H7 (cell line): ENCODE measurements at regions not wholly inside any gene's neighbourhood (a gene's known extent, or its start where the extent isn't known, plus 50 kb on each side); places are given as distances from the start of the nearest gene placed in this dataset.

Experiments
- DNase-seq: peaks from one replicate; pipeline ENCODE4 v3.0.0; 2012
- H3K27me3 ChIP-seq: 2 replicates; pipeline ENCODE4 v1.6.0; 2011; ENCODE audit warnings: mild to moderate bottlenecking, low read length; ENCODE audit not compliant: control insufficient read depth, insufficient read depth
- H3K36me3 ChIP-seq: replicated peaks from 2 replicates; pipeline ENCODE4 v1.5.1; 2011; ENCODE audit warnings: low read length; ENCODE audit not compliant: control insufficient read depth, insufficient read depth
- H3K4me3 ChIP-seq: 2 replicates; pipeline ENCODE4 v1.5.1; 2011; ENCODE audit warnings: low read depth, mild to moderate bottlenecking, control low read depth, low read length, moderate library complexity; ENCODE audit not compliant: insufficient read depth

DNA sequence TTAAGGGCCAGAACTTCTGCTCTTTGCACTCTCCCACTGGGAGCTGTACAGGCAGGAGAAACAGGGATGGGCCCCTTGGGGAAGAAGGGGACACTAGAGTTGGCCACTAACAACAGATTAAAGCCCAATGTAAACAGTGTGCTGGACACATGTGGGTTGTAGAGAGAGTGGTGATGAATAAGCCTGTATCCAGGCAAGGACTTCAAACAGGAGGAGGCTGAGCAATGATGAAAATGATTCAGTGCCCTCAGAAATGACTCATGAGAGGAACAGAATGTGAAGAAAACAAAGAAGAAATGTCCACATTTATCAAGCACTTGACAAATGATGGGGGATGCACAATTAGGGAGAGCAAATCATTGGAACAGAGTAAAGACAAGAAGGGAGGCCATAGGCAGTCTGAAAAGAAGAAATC is 242.3 kb downstream of the TBX18 start:
- Histone ChIP-seq H3K27me3 (no peaks in the 10 kb centered on the region), H3K4me3 (no peak overlapping the region), H3K36me3 (no peaks in the 10 kb centered on the region)
- DNase-seq = no peak

DNA sequence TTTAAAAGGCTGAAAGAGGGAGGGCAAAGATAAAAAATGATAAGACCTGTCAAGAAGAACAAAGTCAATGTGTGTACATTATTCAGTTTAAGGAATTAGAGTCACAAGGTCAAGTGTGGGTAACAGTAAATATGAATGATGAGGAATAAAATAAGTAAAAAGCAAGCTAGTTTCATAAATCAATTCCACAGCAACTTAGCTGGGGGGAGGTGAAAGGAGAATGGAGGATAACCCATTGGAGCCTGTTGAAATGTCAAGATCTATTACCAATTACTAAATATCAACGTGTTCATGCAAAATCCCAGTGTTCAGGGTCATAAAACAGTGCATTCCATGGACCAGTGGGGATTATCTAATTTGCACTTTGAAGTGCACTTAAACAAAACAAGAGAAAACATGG is 242.9 kb downstream of the TBX18 start:
- H3K4me3 ChIP-seq = no peak overlapping the region
- DNase-seq = no peak
- no peaks in the 10 kb centered on the region for H3K27me3 ChIP-seq
- no peaks in the 10 kb centered on the region for H3K36me3 ChIP-seq

DNA sequence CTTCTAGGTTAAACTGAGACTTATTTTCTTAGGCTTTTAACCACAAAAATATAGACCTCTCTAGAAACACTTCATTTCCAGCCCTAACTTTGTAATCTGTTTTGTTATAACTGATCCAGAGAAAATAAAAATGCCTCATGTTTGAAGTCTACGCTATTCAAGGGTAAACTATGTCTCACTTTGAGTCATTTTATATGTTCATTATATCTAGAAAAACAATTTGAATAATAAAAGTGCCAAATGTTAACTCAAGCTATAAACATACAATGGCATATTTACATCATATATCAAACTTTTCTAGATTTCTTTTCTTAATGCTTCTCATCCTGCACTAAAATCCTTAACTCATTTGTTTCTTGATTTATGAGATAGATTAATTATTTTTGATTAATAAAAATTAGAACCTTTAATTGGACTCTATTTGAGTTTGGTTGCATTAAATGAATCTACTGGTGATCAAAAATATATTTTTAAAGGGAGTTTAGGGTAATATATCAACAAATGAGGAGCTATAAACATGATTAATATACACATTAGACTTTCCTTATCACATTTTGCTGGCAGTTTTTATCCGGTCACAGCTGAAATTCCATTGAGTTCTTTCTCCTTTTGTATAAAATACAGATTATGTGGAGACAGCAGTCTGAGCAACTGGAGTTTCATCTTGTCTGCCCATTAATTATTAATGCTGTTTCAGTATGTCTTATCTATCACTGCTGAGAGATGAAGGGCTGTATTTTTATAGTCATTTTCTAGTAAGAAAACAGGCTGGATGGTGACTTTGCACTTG is 246.5 kb downstream of the TBX18 start:
- H3K36me3 ChIP-seq = no peaks in the 10 kb centered on the region
- H3K4me3 ChIP-seq = no peak overlapping the region
- no peak for DNase-seq
- H3K27me3 ChIP-seq = no peaks in the 10 kb centered on the region

DNA sequence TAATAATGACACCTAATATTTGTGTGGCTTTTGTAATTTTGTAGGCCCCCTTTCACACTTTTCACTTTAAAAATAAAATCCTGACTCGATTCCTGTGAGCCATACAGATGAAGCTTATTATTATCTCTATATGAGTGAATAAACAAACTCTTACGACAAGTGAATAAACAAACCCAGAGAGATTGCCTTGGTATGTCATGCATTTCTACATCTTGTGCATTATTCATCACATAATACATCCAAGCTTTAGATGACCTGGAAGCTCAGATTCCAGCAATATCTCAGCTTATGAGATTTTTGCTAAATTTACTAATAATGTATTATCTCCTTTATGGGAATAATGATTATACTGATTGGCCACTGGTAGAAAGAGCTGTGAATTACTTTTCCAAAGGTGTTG is 248.2 kb downstream of the TBX18 start:
- Histone ChIP-seq H3K36me3 (no peaks in the 10 kb centered on the region), H3K27me3 (no peaks in the 10 kb centered on the region), H3K4me3 (no peak overlapping the region)

DNA sequence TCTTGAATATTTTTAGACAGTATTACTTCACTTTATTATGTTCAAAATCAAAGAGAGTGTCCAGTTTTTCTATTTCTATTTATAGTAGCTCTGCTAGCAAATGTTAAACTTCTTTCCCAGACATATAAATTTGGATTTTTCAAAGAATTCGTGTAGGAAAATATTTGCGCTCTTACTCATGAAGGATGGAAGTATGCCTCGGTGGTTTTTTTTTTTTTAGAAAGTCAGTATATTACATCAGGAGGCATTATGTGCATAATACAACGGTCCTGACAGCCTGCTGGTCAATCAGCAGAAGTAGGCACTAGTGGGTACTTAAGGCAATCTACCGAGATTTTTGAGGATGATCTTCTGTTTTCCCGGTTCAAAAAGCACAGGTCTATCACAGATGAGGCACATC is 249.3 kb downstream of the TBX18 start:
- DNase-seq = no peak
- Histone ChIP-seq H3K4me3 (no peak overlapping the region), H3K36me3 (no peaks in the 10 kb centered on the region), H3K27me3 (no peaks in the 10 kb centered on the region; the same call in 1 of the 2 replicates)

More for the DNA sequence above, 248.2 kb downstream of the TBX18 start:
- no peak for DNase-seq

DNA sequence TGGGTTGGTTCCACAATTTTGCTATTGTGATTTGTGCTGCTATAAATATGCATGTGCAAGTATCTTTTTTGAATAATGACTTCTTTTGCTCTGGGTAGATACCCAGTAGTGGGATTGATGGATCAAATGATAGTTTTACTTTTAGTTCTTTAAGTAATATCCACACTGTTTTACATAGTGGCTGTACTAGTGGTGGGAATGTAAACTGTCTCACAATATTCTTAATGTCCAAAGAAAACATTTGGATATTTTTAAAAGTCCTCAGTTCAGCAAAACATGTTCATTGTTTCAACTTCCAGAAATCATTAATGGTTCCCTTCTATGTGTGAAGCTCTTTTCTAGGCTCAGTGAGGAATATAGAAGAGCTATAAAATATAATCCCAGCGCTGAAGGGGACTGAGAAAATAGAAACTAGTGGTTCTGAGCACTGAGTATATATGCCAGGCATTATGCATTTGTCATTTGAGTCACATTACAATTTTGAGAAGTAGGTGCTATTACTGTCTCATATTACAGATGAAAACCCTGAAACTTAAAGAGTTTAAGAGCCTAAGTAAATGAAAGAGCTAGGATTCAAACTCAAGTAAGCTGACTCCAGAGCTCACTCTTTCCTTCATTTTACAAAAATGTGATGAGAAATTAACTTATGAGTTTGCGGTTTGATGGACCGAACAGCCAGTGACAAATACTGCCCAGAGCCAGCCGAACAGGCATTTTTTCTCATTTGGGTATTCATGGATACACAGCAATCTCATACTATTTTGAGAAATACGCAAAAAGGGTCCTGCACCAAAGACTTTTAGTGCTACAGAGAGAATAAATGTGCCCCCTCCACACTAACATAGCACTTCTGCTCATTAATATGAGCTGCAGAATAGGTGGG is 250.1 kb downstream of the TBX18 start:
- no peak overlapping the region for H3K4me3 ChIP-seq
- H3K36me3 ChIP-seq = no peaks in the 10 kb centered on the region
- H3K27me3 ChIP-seq = no peaks in the 10 kb centered on the region; the same call in 1 of the 2 replicates
- DNase-seq = no peak

DNA sequence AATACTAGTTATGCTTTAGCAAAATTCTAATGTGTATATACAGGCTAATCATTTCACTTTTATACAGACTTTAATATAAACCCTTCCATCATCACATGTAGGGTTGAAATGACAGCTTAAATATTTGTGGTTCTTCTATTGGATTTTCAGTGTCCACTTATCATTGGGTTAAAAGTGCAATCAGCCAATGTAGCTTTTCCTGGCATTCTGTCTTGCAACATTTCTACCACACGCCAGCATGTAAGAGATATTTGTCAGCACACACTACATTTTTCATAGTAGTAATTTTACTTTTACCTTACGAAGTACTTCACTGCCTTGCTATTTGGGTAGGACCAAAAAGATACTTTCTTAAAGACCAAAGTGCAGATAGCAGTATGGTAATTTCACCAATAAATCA is 252.0 kb downstream of the TBX18 start:
- DNase-seq = no peak
- no peaks in the 10 kb centered on the region; the same call in 1 of the 2 replicates for H3K27me3 ChIP-seq

DNA sequence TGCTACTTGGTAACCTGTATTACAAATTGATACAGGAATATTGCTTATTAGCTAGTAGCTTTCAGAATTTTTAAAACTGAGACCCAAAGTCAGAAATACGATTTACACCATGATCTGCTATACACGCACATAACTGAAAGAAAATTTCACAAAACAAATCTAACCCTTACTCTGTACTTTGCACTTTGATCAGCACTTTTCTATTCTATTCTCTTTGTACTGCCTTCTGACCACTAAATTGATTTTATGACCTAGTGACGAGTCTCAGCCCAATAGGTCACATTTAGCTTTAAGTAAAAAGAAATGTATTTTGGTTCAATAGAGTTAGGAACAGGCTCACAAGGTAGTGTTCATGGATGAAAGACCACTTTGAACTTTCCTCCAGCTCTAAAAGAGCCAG is 252.5 kb downstream of the TBX18 start:
- no peak for DNase-seq
- Histone ChIP-seq H3K27me3 (no peaks in the 10 kb centered on the region; the same call in 1 of the 2 replicates), H3K4me3 (no peak overlapping the region), H3K36me3 (no peaks in the 10 kb centered on the region)

More for the DNA sequence above, 252.0 kb downstream of the TBX18 start:
- Histone ChIP-seq H3K4me3 (no peak overlapping the region), H3K36me3 (no peaks in the 10 kb centered on the region)

DNA sequence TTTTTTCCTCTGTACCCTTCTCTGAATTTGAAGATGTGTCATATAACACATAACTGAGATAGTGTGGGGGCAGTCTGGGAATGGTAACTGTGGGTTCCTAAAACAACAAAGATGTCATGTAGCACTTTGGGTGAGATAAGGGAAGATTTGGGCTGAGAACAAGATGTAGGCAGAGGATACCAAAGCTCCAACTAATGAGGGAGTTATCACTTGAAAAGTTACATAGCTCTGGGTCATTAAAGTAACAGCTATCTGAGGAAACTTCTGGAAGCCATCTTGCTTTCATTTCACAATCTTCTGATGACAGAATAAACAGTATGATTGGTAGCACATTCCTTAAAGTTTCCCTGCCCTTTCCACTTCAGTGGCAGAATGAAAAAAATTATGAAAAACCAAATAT is 255.4 kb downstream of the TBX18 start:
- Histone ChIP-seq H3K36me3 (no peaks in the 10 kb centered on the region), H3K27me3 (no peaks in the 10 kb centered on the region; the same call in 1 of the 2 replicates)
- no peak for DNase-seq

DNA sequence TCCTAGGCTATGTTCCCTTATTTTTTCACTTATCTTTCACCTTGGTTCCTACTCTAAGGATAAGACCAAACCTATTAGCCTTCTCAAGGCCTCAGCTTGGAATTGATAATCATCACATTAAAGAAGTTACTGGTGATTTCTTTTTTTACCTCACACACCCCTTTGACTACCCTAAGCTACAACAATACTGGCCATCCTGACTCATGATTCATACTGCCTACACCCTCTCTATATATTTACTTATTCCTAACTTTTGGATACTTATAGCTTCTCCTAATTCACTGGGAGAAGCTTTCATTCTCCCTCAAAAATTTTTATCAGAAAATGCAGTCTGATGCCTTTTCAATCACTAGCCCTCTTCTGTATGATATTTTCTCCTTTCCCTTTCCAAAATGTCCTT is 256.1 kb downstream of the TBX18 start:
- no peak overlapping the region for H3K4me3 ChIP-seq
- DNase-seq = no peak
- H3K36me3 ChIP-seq = no peaks in the 10 kb centered on the region
- H3K27me3 ChIP-seq = no peaks in the 10 kb centered on the region; the same call in 1 of the 2 replicates

More for the DNA sequence above, 255.4 kb downstream of the TBX18 start:
- no peak overlapping the region for H3K4me3 ChIP-seq

DNA sequence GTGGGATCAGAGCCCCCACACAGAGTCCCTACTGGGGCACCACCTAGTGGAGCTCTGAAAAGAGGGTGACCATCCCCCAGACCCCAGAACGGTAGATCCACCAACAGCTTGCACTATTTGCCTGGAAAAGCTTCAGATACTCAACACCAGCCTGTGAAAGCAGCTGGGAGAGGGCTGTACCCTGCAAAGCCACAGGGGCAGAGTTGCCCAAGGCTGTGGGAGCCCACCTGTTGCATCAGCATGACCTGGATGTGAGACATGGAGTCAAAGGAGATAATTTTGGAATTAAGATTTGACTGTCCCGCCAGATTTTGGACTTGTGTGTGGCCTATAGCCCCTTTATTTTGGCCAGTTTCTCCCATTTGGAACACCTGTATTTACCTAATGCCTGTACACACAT is 260.4 kb downstream of the TBX18 start:
- no peak for DNase-seq
- H3K27me3 ChIP-seq = no peaks in the 10 kb centered on the region; the same call in 1 of the 2 replicates
- no peak overlapping the region for H3K4me3 ChIP-seq
- no peaks in the 10 kb centered on the region for H3K36me3 ChIP-seq

DNA sequence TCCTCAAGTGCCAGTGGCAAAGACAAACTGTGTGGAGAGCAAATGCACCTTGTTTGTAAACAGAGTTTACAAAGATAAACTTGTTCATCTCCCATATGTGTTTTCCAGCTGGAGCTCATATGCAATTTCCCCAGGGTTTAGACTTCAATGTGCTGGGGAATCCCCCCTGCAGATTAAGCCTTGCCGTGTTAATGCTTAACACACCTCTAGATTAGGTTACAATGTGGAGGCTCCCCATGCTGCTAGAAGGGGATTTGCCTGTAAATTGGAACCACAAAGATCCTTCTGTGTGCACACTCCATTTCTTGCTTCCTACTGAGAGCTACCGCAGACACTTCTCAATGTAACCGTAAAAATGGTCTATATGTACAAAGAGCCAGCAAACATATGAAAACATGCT is 263.1 kb downstream of the TBX18 start:
- Histone ChIP-seq H3K4me3 (no peak overlapping the region), H3K36me3 (no peaks in the 10 kb centered on the region), H3K27me3 (no peaks in the 10 kb centered on the region; the same call in 1 of the 2 replicates)
- no peak for DNase-seq

DNA sequence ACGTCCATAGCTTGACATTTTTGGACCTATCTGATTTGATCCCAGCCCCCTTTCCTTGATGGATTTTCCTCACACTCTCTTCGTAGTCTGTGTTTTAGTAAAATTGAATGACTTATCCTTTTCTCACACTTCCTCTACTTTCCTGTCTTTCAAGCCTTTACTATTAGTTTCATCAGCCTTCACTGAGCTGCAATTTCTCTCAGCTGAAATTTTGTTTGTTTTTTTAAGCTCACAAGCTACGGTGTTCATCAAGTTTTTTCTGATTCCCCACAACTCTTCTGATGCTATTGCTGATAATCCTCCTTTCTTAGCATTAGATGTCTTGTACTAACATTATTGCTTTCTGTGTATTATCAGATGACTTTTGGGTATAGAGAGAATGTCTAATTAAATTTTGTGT is 263.7 kb downstream of the TBX18 start:
- Histone ChIP-seq H3K36me3 (no peaks in the 10 kb centered on the region), H3K4me3 (no peak overlapping the region), H3K27me3 (no peaks in the 10 kb centered on the region; the same call in 1 of the 2 replicates)
- DNase-seq = no peak

DNA sequence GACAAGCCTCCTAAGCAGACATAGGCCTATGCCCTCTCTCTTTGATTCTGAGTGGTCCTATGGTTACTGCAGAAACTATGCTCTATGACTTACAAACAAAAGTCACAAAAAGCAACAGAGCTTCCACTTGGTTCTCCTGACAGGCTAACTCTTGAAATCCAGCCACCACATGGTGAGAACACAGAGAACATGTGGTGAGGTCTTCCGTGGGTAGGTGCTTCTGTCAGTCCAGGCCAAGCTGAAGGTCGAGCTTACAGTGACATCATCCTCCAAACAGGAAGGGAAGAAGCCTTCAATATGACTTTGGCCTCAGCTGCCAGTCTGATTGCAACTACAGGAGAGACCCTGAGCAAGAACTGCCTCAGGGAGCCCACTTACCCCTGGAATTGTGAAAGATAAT is 265.5 kb downstream of the TBX18 start:
- H3K4me3 ChIP-seq = no peak overlapping the region
- H3K27me3 ChIP-seq = no peaks in the 10 kb centered on the region; the same call in 1 of the 2 replicates
- no peaks in the 10 kb centered on the region for H3K36me3 ChIP-seq
- DNase-seq = no peak
